ENCODE measurements at regions not wholly inside any gene's neighbourhood (a gene's known extent, or its start where the extent isn't known, plus 50 kb on each side); places are given as distances from the start of the nearest gene placed in this dataset.

GRCh38 chr11:82671451-82671850 lies 62.2 kb downstream of the FAM181B start (continued):
- no peak for TF ChIP-seq SP4 (IDR thresholded peaks at IDR 0.05; ENCODE audit: low read length)
- no peak for TF ChIP-seq HDAC2 (IDR thresholded peaks at IDR 0.05; ENCODE audit: borderline replicate concordance in 1 of 2, low read depth in 2 of 2, low read length in 2 of 2)
- TF ChIP-seq RFX5 (IDR thresholded peaks at IDR 0.05; ENCODE audit: borderline replicate concordance, low read depth, low read length): no peak
- TF ChIP-seq TAF1 (IDR thresholded peaks at IDR 0.05; ENCODE audit: low read depth, low read length): no peak

Measured in H1 (cell line).